Fibroblast of gingiva (primary cell): ENCODE measurements at regions not wholly inside any gene's neighbourhood (a gene's known extent, or its start where the extent isn't known, plus 50 kb on each side); places are given as distances from the start of the nearest gene placed in this dataset.
"Not testable (repeated sequence)": the region's sequence is repeated elsewhere in the genome, so short reads cannot be mapped to it uniquely, and the experiment has no call there.

ENCODE experiments used
- DNase-seq: peaks from one replicate; pipeline ENCODE4 v3.0.0-alpha.2; 2011; ENCODE audit warnings: low read depth

GRCh38 chrX:42442745-42443144 lies 335.2 kb downstream of the PPP1R2C start:
- DNase-seq: no peak

DNA sequence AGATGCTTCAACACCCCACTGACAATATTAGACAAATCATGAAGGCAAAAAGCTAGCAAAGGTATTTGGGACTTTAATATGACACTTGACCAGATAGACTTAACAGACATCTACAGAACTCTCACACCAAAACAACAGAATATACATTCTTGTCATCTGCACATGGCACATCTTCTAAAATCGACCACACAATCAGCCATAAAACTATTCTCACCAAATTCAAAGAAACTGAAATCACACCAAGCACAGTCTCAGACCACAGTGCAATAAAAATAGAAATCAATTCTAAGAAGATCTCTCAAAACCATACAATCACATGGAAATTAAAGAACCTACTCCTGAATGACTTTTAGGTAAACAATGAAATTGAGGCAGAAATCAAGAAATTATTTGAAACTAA lies 340.8 kb downstream of the PPP1R2C start:
- no peak for DNase-seq

DNA sequence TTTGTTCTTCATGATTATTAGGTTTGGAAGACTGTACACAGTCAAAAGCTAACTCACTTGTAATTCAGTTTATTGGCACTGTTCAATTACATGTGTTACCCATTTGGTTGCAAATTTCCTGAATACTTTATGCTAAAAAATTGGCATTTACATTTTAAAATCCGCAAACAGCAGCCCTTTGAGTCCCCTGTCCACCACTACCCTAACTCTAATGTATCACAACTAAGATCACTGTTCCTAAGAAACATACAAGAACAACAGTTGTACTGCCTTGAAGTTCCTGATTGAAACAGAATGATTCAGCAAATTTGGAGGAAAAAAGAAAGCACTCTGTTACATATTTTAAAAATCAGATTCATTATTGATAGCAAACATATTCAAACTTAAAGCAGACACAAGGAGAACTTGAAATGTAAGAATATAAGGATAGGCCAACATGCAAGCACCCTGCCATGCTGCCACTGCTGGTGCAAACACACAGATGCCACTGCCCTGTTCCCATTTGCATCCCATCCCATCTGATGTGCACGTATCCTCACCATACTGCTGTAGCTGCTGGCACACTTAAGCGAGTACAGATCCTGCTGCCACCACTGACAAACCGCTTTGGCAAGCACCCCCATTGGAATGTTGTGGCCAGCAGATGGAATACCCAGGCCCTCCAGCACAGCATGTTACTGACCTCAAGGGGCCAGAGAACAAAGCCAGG lies 343.4 kb downstream of the PPP1R2C start:
- no peak for DNase-seq

DNA sequence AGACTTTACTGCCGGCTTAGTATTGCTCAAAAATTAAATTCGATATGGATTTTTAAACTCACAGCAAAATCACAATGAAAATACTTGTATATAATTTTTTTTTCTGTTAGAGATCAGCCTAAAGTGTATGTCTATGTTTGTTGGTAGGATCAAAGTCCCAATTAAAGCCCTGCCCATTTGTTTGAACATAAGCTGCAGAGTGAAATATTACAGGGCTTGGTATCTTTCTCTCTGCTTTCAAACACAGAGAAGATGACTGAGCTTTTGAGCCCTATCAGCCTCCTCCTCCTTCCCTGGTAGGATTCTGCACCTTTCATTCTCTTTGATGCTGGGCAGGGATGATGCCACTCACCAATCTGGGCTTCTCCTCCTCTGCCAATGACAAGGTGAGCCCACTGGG lies 345.4 kb downstream of the PPP1R2C start:
- no peak for DNase-seq

DNA sequence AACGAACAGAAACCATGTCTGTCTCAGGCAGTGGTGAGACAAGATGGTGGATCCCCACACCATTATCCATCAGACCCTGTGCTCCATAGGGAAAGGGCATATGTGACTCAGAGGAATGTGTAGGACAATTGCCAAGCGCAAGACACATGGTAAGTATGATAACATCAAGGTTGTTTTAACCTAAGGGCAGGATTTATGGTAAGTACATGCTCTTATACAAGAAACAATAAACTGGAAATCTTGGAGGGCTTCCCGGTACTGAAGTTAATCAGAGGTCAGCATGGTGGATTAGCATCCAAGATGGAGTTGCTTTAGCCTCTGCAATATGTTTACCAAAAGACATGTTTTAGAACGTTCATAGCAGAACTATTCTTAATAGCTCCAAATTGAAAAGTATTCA lies 355.0 kb downstream of the PPP1R2C start:
- DNase-seq: no peak

GRCh38 chrX:42420426-42420825 lies 357.5 kb downstream of the PPP1R2C start:
- no peak for DNase-seq

GRCh38 chrX:42415636-42416035 lies 362.3 kb downstream of the PPP1R2C start:
- DNase-seq: no peak

GRCh38 chrX:42414057-42414456 lies 363.9 kb downstream of the PPP1R2C start:
- DNase-seq: no peak

- no peak for DNase-seq
Observed at GRCh38 chrX:42399632-42400024, 378.3 kb downstream of the PPP1R2C start.

DNA sequence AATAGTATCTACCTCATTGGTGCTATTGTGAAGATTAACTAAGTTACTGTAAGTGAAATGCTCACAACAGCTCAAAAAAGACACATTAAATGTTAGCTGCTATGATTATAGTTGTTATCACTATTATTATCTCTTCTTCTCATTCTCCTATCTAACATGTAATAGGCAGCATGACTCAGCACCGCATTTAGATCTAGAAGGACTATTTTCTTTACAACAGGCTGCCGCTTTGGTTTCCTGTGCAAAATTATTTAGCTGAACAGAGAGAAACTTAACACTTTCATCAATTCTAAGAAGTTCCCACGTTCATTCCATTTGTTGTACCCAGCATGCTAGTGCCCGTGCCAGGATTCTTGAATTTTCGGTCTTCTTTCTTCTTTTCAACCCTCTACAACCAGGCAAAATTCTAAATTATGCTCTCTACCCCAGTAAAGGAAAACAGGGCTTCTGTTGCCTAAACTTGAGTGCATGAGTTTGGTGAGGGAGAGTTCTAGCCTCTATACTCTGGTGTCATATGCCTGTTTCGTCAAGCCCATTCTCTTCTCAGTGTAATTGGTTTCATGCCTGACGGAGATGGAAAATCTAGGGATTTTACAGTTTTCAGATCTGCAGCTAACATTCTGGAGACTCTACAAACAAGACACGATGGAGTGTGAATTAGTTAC lies 378.9 kb downstream of the PPP1R2C start:
- DNase-seq: no peak

DNA sequence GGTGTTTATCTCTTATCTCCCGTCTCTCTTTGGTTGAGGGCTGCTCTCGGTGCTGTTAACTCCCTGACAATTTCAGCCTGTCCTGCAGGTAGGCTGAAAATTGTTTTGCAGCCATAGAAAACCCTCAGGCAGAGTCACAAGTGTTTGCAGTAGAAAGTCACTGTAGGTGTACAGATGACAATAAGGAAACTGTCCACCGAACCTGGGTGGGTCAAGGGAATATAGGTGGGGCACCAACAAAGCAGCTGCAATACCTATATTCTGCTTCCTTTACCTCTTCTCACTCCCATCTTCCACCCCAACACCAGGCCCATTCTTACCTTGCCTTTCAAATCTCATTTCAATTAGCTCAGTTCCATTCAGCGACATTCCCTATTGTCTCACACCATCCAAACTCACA lies 381.8 kb downstream of the PPP1R2C start:
- DNase-seq: no peak

- DNase-seq: no peak
Observed at GRCh38 chrX:42392846-42393245, 385.1 kb downstream of the PPP1R2C start.

- DNase-seq: no peak
Observed at GRCh38 chrX:42386681-42387080, 391.3 kb downstream of the PPP1R2C start.

GRCh38 chrX:42385730-42386129 lies 392.2 kb downstream of the PPP1R2C start:
- no peak for DNase-seq

GRCh38 chrX:42384956-42385355 lies 393.0 kb downstream of the PPP1R2C start:
- no peak for DNase-seq

GRCh38 chrX:42378857-42379256 lies 399.1 kb downstream of the PPP1R2C start:
- DNase-seq: no peak

DNA sequence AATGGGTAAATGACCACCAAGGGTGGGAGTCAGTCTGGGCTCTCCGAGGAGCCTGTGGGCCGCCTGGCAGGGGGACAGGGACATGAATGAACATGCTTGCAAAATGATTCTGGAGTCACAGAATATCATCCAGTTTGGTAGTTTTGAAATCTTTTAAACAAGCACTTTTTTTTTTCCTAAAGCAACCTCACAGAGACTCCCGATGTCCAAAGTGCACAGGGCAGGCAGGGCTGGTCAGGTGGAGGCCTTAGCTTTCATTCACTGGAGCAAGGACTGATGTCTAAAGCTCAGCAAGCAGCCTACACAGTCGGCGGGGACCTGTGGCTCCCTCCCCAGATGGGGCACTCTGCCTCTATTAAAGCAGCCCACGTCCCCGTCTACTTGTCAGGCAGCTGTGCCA lies 402.9 kb downstream of the PPP1R2C start:
- no peak for DNase-seq

DNA sequence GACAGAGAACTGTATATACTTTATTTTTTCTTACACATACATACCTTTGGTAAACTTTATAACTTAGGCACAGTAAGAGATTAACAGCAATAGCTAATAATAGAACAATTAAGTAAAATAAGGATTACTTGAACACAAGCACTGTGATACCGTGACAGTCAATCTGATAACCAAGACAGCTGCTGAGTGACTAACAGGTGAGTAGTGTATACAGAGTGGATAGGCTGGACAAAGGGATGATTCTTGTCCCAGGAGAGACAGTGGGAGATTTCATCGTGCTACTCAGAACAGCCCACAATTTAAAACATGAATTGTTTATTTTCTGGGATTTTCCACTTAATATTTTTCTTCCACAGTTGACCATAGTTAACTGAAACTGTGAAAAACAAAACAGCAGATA lies 411.8 kb downstream of the PPP1R2C start:
- DNase-seq: no peak

- no peak for DNase-seq
Observed at GRCh38 chrX:42362219-42362618, 415.7 kb downstream of the PPP1R2C start.

- DNase-seq: not testable (repeated sequence)
Observed at GRCh38 chrX:42342981-42343380, 419.6 kb upstream of the CASK start.
